ENCODE measurements at regions not wholly inside any gene's neighbourhood (a gene's known extent, or its start where the extent isn't known, plus 50 kb on each side); places are given as distances from the start of the nearest gene placed in this dataset.

GRCh38 chr13:63050287-63050686 is 1634.6 kb upstream of the PCDH20 start:
- H4K20me1 ChIP-seq (ENCODE audit: insufficient read depth), result no peaks in the 10 kb centered on the region
- no peak overlapping the region for H3K4me2 ChIP-seq (ENCODE audit: low read length)
- no peak overlapping the region for H3K9ac ChIP-seq (ENCODE audit: low read length)
- no peaks in the 10 kb centered on the region for H3K36me3 ChIP-seq (ENCODE audit: control insufficient read depth in 1 of 2, insufficient read depth in 2 of 2, low read length in 2 of 2)
- no peaks in the 10 kb centered on the region for H3K9me3 ChIP-seq (ENCODE audit: control insufficient read depth in 1 of 2, insufficient read depth in 1 of 2, low read depth in 1 of 2, low read length in 2 of 2)
- TF ChIP-seq CBX3 (IDR thresholded peaks at IDR 0.05; ENCODE audit: low read depth), result no peak
- TF ChIP-seq EZH2 (IDR thresholded peaks at IDR 0.05), result no peak
- TF ChIP-seq ZNF274 (IDR thresholded peaks at IDR 0.05; ENCODE audit: low read depth, low read length), result no peak
- no peak for TF ChIP-seq ELF1 (IDR thresholded peaks at IDR 0.05; ENCODE audit: borderline replicate concordance, low read depth)
- no peak for TF ChIP-seq EGR1 (IDR thresholded peaks at IDR 0.05; ENCODE audit: low read depth)
- no peak for TF ChIP-seq SRF (IDR thresholded peaks at IDR 0.05; ENCODE audit: low read depth)
- TF ChIP-seq YY1 (IDR thresholded peaks at IDR 0.05; ENCODE audit: extremely low read depth, insufficient replicate concordance, low read depth, low read length), result no peak
- no peak for TF ChIP-seq CTCF (IDR thresholded peaks at IDR 0.05 in 2 of 3, conservative IDR thresholded peaks at IDR 0.05 in 1 of 3; ENCODE audit: borderline replicate concordance in 1 of 3, insufficient read depth in 1 of 3, low read depth in 2 of 3, low read length in 2 of 3)
- no peak for TF ChIP-seq ZBTB33 (IDR thresholded peaks at IDR 0.05; ENCODE audit: extremely low read depth, insufficient replicate concordance, low read length)
- TF ChIP-seq TCF7L2 (IDR thresholded peaks at IDR 0.05; ENCODE audit: borderline replicate concordance, extremely low read depth, insufficient read depth, insufficient read length), result no peak
- TF ChIP-seq ZFX (IDR thresholded peaks at IDR 0.05), result no peak
- no peak for TF ChIP-seq ATF3 (IDR thresholded peaks at IDR 0.05)
- TF ChIP-seq SIN3A (IDR thresholded peaks at IDR 0.05; ENCODE audit: low read depth), result no peak
- RAD21 ChIA-PET (ENCODE audit: low non-redundant PET in 1 of 2, low total read pairs in 2 of 2, uncharacterized antibody in 2 of 2, unreplicated experiment in 2 of 2), result no interaction called here
- no peaks in the 10 kb centered on the region for H3K27me3 ChIP-seq (ENCODE audit: insufficient read depth, low read length)
- BruUV-seq (replicated peaks), result no TSS peak
- POLR2A ChIA-PET, result no interaction called here
- H3K4me1 ChIP-seq (ENCODE audit: control insufficient read depth in 1 of 2, insufficient read depth in 2 of 2, low read length in 2 of 2), result no peaks in the 10 kb centered on the region
- DNase-seq (ENCODE audit: low read depth, low spot score) (no peak), ATAC-seq (no peak)
- no peak overlapping the region for H3K4me3 ChIP-seq (replicated peaks in 1 of 2; ENCODE audit: low read depth in 1 of 2, low read length in 2 of 2)
- intact Hi-C loops (cut with micrococcal nuclease), result no loop called here
- H2AFZ ChIP-seq (ENCODE audit: low read depth, low read length, poor library complexity, severe bottlenecking), result no peak overlapping the region
- CTCF ChIA-PET, result no interaction called here
- H3K27ac ChIP-seq (ENCODE audit: low read depth, low read length), result no peak overlapping the region
- no peaks in the 10 kb centered on the region for H3K79me2 ChIP-seq (ENCODE audit: insufficient read depth, low read length)
- H3K9me2 ChIP-seq (ENCODE audit: insufficient read depth), result no peaks in the 10 kb centered on the region

Data from HCT116 (cell line).